ENCODE measurements at regions not wholly inside any gene's neighbourhood (a gene's known extent, or its start where the extent isn't known, plus 50 kb on each side); places are given as distances from the start of the nearest gene placed in this dataset.

- no peak for TF ChIP-seq POLR2A (IDR thresholded peaks at IDR 0.05)
- TF ChIP-seq CTCF (IDR thresholded peaks at IDR 0.05), result no peak
These were observed 1397.3 kb upstream of the TMEM132C start for GRCh38 chr12:126869644-126870043.

All from adrenal gland (tissue), 5 donors.